ENCODE measurements at regions not wholly inside any gene's neighbourhood (a gene's known extent, or its start where the extent isn't known, plus 50 kb on each side); places are given as distances from the start of the nearest gene placed in this dataset.
"Not testable (repeated sequence)": the region's sequence is repeated elsewhere in the genome, so short reads cannot be mapped to it uniquely, and the experiment has no call there.

DNA sequence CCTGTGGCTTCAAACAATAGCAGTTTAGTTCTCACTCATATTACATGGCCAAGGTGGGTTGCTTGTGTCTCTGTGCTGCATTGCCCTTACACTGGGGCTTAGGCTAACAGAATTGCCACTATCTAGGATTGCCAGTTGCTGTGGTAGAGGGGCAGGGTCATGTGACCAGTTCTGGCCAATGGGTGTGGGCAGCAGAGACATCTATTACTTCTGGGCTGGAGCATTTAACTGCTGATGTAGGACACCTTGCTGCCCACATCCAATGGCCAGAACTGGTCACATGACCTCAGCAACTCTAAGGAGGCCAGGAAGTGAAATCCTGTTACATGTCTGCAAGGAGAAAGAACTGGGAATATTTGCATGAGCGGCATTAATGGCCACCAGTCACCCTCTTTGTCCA is 199.3 kb downstream of the C9orf152 start:
- ATAC-seq, result no peak
- intact Hi-C loops (cut with micrococcal nuclease), result loop anchor here in 1 of 2 donors (5.0 kb wide), 1 partner anchor 36 kb away; no protein-coding TSS in a partner anchor
- ChIA-PET CTCF (no interaction called here), POLR2A (no interaction called here)
- Histone ChIP-seq H3K4me3 (ENCODE audit: low read length) (no peak overlapping the region), H3K27me3 (ENCODE audit: control insufficient read depth in 2 of 2, insufficient read depth in 2 of 2, low read length in 2 of 2) (no peaks in the 10 kb centered on the region), H3K4me1 (ENCODE audit: control insufficient read depth in 2 of 2, insufficient read depth in 2 of 2, low read length in 2 of 2) (peaks cover 0 to 6% of the 10 kb centered on the region in 2 donors), H3K27ac (ENCODE audit: low read depth, low read length) (no peak overlapping the region), H3K36me3 (ENCODE audit: control insufficient read depth in 2 of 3, insufficient read depth in 3 of 3, low read length in 3 of 3) (no peaks in the 10 kb centered on the region), H3K9me3 (ENCODE audit: control insufficient read depth in 2 of 3, low read length in 3 of 3) (peaks cover 0 to 10% (median 0%) of the 10 kb centered on the region in 3 experiments)
- Mint-ChIP-seq H3K27ac (no peak overlapping the region), H3K9me3 (peaks cover 4 to 44% (median 31%) of the 10 kb centered on the region in 11 donors), H3K4me1 (peaks cover 11 to 35% (median 25%) of the 10 kb centered on the region in 7 donors), H3K36me3 (peaks cover 10 to 32% (median 25%) of the 10 kb centered on the region in 5 donors), H3K27me3 (peaks cover 0 to 9% (median 0%) of the 10 kb centered on the region in 5 donors), H3K4me3 (no peak overlapping the region)
- no peak for DNase-seq

DNA sequence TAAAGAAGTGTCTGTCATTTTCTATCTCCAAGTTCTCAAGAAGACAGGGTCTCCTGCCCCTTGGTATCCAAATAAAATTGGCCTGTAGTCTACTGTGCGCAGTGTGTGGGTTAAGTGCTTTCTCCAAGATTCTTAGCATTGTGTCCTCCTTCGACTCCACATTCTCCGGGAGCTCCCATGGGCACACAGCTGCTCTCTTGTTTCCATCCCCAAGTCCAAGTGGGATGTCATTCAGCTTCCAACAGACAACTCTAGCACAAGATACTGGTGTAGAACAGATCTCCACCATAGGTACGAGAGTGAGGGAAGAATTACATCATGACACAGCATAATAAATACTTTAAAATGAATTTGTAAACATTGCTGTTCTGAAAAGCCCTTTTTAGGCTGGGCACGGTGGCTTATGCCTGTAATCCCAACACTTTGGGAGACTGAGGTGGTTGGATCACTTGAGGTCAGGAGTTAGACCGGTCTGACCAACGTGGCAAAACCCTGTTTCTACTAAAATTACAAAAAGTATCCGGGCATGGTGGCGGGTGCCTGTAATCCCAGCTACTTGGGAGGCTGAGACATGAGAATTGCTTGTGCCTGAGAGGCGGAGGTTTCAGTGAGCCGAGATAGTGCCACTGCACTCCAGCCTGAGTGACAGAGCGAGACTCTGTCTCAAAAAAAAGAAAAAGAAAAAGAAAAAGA is 196.2 kb downstream of the C9orf152 start:
- no peak for DNase-seq

DNA sequence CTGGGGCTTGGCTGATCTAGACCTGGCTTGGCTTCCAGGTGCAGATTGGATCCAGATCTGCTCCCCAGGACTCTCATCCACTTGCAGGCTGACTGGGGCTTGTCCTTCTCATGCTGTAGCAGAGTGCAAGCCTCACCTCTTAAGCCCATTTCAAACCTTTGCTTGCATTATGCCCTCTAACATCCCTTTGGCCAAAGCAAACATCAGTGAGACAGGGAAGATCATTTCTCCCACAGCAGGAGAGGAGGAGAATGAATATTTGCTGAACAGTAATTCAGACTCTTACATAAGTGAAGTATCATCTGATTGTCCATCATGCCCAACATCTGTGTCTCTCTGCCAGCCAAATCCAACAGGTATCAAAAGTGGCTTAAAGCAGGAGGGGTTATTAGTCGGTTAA is 194.9 kb downstream of the C9orf152 start:
- H3K36me3 ChIP-seq (ENCODE audit: control insufficient read depth in 2 of 3, insufficient read depth in 3 of 3, low read length in 3 of 3), result no peaks in the 10 kb centered on the region
- H3K27me3 ChIP-seq (ENCODE audit: control insufficient read depth in 2 of 2, insufficient read depth in 2 of 2, low read length in 2 of 2), result no peaks in the 10 kb centered on the region
- H3K9me3 Mint-ChIP-seq, result peaks cover 0 to 5% (median 1%) of the 10 kb centered on the region in 11 donors
- ChIA-PET CTCF (no interaction called here), POLR2A (no interaction called here)
- no peak overlapping the region for H3K27ac ChIP-seq (ENCODE audit: low read depth, low read length)
- no peaks in the 10 kb centered on the region for H3K9me3 ChIP-seq (ENCODE audit: control insufficient read depth in 2 of 3, low read length in 3 of 3)
- H3K4me3 ChIP-seq (ENCODE audit: low read length), result no peak overlapping the region
- intact Hi-C loops (cut with micrococcal nuclease), result no loop called here
- ATAC-seq (no peak), DNase-seq (no peak)
- no peak overlapping the region for H3K27ac Mint-ChIP-seq
- no peak overlapping the region for H3K4me3 Mint-ChIP-seq
- H3K36me3 Mint-ChIP-seq, result no peaks in the 10 kb centered on the region
- H3K4me1 Mint-ChIP-seq, result peaks cover 0 to 10% (median 0%) of the 10 kb centered on the region in 7 donors
- H3K27me3 Mint-ChIP-seq, result peaks cover 0 to 9% (median 4%) of the 10 kb centered on the region in 5 donors
- H3K4me1 ChIP-seq (ENCODE audit: control insufficient read depth in 2 of 2, insufficient read depth in 2 of 2, low read length in 2 of 2), result no peaks in the 10 kb centered on the region

More for the DNA sequence above, 196.2 kb downstream of the C9orf152 start:
- ChIA-PET POLR2A (no interaction called here), CTCF (no interaction called here)
- peaks cover 0 to 21% (median 3%) of the 10 kb centered on the region in 7 donors for H3K4me1 Mint-ChIP-seq
- peaks cover 0 to 9% (median 0%) of the 10 kb centered on the region in 5 donors for H3K27me3 Mint-ChIP-seq
- H3K4me1 ChIP-seq (ENCODE audit: control insufficient read depth in 2 of 2, insufficient read depth in 2 of 2, low read length in 2 of 2), result no peaks in the 10 kb centered on the region
- intact Hi-C loops (cut with micrococcal nuclease), result no loop called here
- peaks cover under 1 to 9% (median 4%) of the 10 kb centered on the region in 5 donors for H3K36me3 Mint-ChIP-seq
- peaks cover 0 to 14% (median 9%) of the 10 kb centered on the region in 11 donors for H3K9me3 Mint-ChIP-seq
- H3K36me3 ChIP-seq (ENCODE audit: control insufficient read depth in 2 of 3, insufficient read depth in 3 of 3, low read length in 3 of 3), result no peaks in the 10 kb centered on the region
- H3K4me3 Mint-ChIP-seq, result no peak overlapping the region
- no peaks in the 10 kb centered on the region for H3K27me3 ChIP-seq (ENCODE audit: control insufficient read depth in 2 of 2, insufficient read depth in 2 of 2, low read length in 2 of 2)
- no peak overlapping the region for H3K4me3 ChIP-seq (ENCODE audit: low read length)
- ATAC-seq, result no peak
- H3K27ac Mint-ChIP-seq, result peak overlapping the region in 1 of 9 donors; percentile 30
- H3K27ac ChIP-seq (ENCODE audit: low read depth, low read length), result no peak overlapping the region
- peaks cover 0 to 6% (median 0%) of the 10 kb centered on the region in 3 experiments for H3K9me3 ChIP-seq (ENCODE audit: control insufficient read depth in 2 of 3, low read length in 3 of 3)

DNA sequence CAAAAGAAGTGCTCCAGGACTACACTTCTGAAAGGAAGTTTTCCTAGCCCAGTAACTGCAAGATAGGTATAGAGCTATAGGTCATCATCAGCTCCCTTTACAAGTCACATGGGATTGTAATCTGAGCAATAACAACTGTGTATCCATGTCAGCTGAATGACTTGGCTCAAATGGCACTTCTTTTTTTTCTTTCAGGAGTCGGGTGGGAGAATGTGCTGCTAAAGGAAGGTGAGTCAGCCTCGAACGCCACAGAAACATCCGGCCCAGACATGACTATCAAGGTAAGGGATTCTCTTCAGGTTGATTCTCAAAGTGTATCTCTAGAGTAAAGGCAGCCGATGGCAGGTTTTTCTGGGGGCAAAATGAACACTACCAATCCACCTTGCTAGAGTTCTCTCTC is 192.2 kb downstream of the C9orf152 start:
- no peaks in the 10 kb centered on the region for H3K27me3 ChIP-seq (ENCODE audit: control insufficient read depth in 2 of 2, insufficient read depth in 2 of 2, low read length in 2 of 2)
- CTCF ChIA-PET, result no interaction called here
- intact Hi-C loops (cut with micrococcal nuclease), result no loop called here
- H3K4me1 ChIP-seq (ENCODE audit: control insufficient read depth in 2 of 2, insufficient read depth in 2 of 2, low read length in 2 of 2), result no peaks in the 10 kb centered on the region
- DNase-seq (peak in 1 of 9 donors; percentile 25), ATAC-seq (no peak)
- H3K36me3 ChIP-seq (ENCODE audit: control insufficient read depth in 2 of 3, insufficient read depth in 3 of 3, low read length in 3 of 3), result no peaks in the 10 kb centered on the region
- POLR2A ChIA-PET, result no interaction called here
- H3K4me3 ChIP-seq (ENCODE audit: low read length), result no peak overlapping the region
- Mint-ChIP-seq H3K9me3 (peaks cover 0 to 5% (median 0%) of the 10 kb centered on the region in 11 donors), H3K27me3 (peaks cover 0 to 9% (median 4%) of the 10 kb centered on the region in 5 donors), H3K27ac (no peak overlapping the region), H3K4me3 (no peak overlapping the region), H3K4me1 (peaks cover 0 to 10% (median 0%) of the 10 kb centered on the region in 7 donors), H3K36me3 (no peaks in the 10 kb centered on the region)
- no peaks in the 10 kb centered on the region for H3K9me3 ChIP-seq (ENCODE audit: control insufficient read depth in 2 of 3, low read length in 3 of 3)
- H3K27ac ChIP-seq (ENCODE audit: low read depth, low read length), result no peak overlapping the region

DNA sequence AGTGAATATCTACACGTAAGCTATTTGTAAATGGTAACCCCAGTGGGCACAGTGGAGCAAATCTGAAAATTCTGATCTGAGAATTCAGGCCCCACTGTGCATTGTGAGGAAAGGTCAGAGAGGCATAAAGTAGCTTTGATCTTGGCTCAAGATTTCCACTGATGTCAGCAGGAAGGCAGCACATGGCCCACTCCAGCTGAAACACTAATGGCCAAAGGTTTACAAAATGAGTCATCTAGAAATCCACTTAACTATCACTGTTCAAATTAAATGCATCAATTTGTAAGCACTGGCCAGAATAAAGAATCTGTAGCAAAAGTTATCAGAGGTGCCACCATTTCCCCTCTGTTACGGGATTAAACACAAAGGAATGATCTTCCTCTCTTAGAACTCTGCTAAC is 191.6 kb downstream of the C9orf152 start:
- no peak for DNase-seq
- CTCF ChIA-PET, result no interaction called here
- no peak overlapping the region for H3K4me3 ChIP-seq (ENCODE audit: low read length)
- H3K36me3 Mint-ChIP-seq, result no peaks in the 10 kb centered on the region
- POLR2A ChIA-PET, result no interaction called here
- peaks cover 0 to 14% (median 0%) of the 10 kb centered on the region in 7 donors for H3K4me1 Mint-ChIP-seq
- H3K27ac ChIP-seq (ENCODE audit: low read depth, low read length), result no peak overlapping the region
- H3K9me3 Mint-ChIP-seq, result peaks cover 0 to 5% (median 0%) of the 10 kb centered on the region in 11 donors
- H3K4me3 Mint-ChIP-seq, result no peak overlapping the region
- H3K9me3 ChIP-seq (ENCODE audit: control insufficient read depth in 2 of 3, low read length in 3 of 3), result no peaks in the 10 kb centered on the region
- peaks cover 0 to 9% (median 4%) of the 10 kb centered on the region in 5 donors for H3K27me3 Mint-ChIP-seq
- no peak for ATAC-seq
- no peaks in the 10 kb centered on the region for H3K4me1 ChIP-seq (ENCODE audit: control insufficient read depth in 2 of 2, insufficient read depth in 2 of 2, low read length in 2 of 2)
- H3K27ac Mint-ChIP-seq, result no peak overlapping the region
- H3K27me3 ChIP-seq (ENCODE audit: control insufficient read depth in 2 of 2, insufficient read depth in 2 of 2, low read length in 2 of 2), result no peaks in the 10 kb centered on the region
- no peaks in the 10 kb centered on the region for H3K36me3 ChIP-seq (ENCODE audit: control insufficient read depth in 2 of 3, insufficient read depth in 3 of 3, low read length in 3 of 3)
- intact Hi-C loops (cut with micrococcal nuclease), result no loop called here

DNA sequence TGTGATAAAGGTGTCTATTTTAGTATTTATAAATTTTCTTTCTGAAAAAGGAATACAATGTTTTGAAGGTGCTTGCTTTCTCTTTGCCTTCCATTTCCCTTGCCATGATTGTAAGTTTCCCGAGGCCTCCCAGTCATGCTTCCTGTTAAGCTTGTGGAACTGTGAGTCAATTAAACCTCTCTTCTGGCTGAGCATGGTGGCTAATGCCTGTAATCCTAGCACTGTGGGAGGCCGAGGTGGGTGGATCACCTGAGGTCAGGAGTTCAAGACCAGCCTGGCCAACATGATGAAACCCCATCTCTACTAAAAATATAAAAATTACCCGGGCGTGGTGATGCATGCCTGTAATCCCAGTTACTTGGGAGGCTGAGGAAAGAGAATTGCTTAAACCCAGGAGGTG is 187.7 kb downstream of the C9orf152 start:
- intact Hi-C loops (cut with micrococcal nuclease); H3K36me3 Mint-ChIP-seq: not testable (repeated sequence)

DNA sequence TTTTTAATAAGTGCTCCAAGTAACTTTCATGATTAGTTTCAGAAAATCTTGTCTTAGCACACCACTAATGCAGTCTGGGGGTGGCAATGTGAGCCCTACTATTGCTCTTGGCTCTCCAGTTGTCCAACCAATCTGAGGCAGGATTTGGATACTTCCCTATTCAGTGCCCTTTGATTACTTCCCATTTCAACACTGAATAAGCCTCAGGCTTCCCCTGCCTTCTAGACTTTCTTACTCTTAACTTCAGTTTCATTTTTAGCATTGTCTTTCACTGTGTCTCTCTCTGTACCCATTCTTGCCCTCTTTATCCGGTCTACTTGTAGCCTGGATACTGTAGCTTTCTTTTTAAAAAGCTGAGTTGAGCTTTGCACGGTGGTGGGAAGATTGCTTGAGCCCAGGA is 186.1 kb downstream of the C9orf152 start:
- Histone ChIP-seq H3K4me1 (ENCODE audit: control insufficient read depth in 2 of 2, insufficient read depth in 2 of 2, low read length in 2 of 2) (no peaks in the 10 kb centered on the region), H3K36me3 (ENCODE audit: control insufficient read depth in 2 of 3, insufficient read depth in 3 of 3, low read length in 3 of 3) (no peaks in the 10 kb centered on the region), H3K27me3 (ENCODE audit: control insufficient read depth in 2 of 2, insufficient read depth in 2 of 2, low read length in 2 of 2) (no peaks in the 10 kb centered on the region), H3K27ac (ENCODE audit: low read depth, low read length) (no peak overlapping the region), H3K9me3 (ENCODE audit: control insufficient read depth in 2 of 3, low read length in 3 of 3) (no peaks in the 10 kb centered on the region), H3K4me3 (ENCODE audit: low read length) (no peak overlapping the region)
- Mint-ChIP-seq H3K27ac (peak overlapping the region in 8 of 9 donors; percentile 23 to 85 (median 74)), H3K36me3 (peaks cover 0 to 2% (median 0%) of the 10 kb centered on the region in 5 donors), H3K9me3 (peaks cover 0 to 5% (median 0%) of the 10 kb centered on the region in 11 donors), H3K4me3 (peak overlapping the region in 6 of 10 donors; percentile 2 to 63 (median 15)), H3K4me1 (peaks cover 0 to 19% (median 7%) of the 10 kb centered on the region in 7 donors), H3K27me3 (peaks cover 0 to 4% (median 0%) of the 10 kb centered on the region in 5 donors)
- ATAC-seq (peak; percentile 80), DNase-seq (peak in 1 of 9 donors; percentile 8)
- intact Hi-C loops (cut with micrococcal nuclease), result no loop called here
- CTCF ChIA-PET, result no interaction called here
- POLR2A ChIA-PET, result interaction anchor here (0.6 to 1.1 kb wide), 2 partner anchors 10 to 101 kb away, joined by 3 to 5 read pairs; no protein-coding TSS in a partner anchor

More for the DNA sequence above, 187.7 kb downstream of the C9orf152 start:
- H3K4me3 Mint-ChIP-seq; CTCF ChIA-PET; H3K9me3 ChIP-seq (ENCODE audit: control insufficient read depth in 2 of 3, low read length in 3 of 3); H3K4me3 ChIP-seq (ENCODE audit: low read length); DNase-seq; H3K4me1 ChIP-seq (ENCODE audit: control insufficient read depth in 2 of 2, insufficient read depth in 2 of 2, low read length in 2 of 2); H3K9me3 Mint-ChIP-seq; H3K27ac ChIP-seq (ENCODE audit: low read depth, low read length); POLR2A ChIA-PET; H3K27ac Mint-ChIP-seq; ATAC-seq; H3K36me3 ChIP-seq (ENCODE audit: control insufficient read depth in 2 of 3, insufficient read depth in 3 of 3, low read length in 3 of 3); H3K27me3 ChIP-seq (ENCODE audit: control insufficient read depth in 2 of 2, insufficient read depth in 2 of 2, low read length in 2 of 2); H3K27me3 Mint-ChIP-seq: not testable (repeated sequence)
- peaks cover 0 to 27% (median 7%) of the 10 kb centered on the region in 7 donors for H3K4me1 Mint-ChIP-seq

Data from naive thymus-derived CD4-positive, alpha-beta T cell (primary cell).